ENCODE measurements at regions not wholly inside any gene's neighbourhood (a gene's known extent, or its start where the extent isn't known, plus 50 kb on each side); places are given as distances from the start of the nearest gene placed in this dataset.

GRCh38 chr3:194061421-194062030 lies 74.4 kb upstream of the HES1 start:
- TF ChIP-seq CTCF (IDR thresholded peaks at IDR 0.05) (no peak), POLR2A (IDR thresholded peaks at IDR 0.05) (no peak)

Measured in esophagus squamous epithelium (tissue), 4 donors.